ENCODE measurements at regions not wholly inside any gene's neighbourhood (a gene's known extent, or its start where the extent isn't known, plus 50 kb on each side); places are given as distances from the start of the nearest gene placed in this dataset.

DNA sequence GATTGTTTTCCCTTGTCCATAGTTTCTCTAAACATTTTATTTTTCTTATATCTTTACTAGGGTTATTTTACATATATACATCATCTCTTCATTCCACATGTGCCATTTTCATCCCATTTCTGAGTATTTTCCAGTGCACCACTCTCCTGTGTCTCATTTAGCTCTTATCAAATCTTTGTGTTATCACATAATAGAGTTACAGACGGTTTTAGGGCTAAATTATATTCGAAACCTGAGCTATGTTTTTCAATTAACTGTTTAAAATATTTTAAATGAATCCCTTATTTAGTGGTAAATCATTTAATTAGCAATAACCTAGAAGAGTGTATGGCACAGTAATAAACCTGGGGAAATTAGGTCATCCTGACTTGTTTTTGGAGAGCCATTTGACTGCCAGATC is 160.4 kb upstream of the DCN start:
- Mint-ChIP-seq H3K9me3 (ENCODE audit: low read depth) (no peaks in the 10 kb centered on the region), H3K27me3 (ENCODE audit: low read depth) (no peaks in the 10 kb centered on the region)

DNA sequence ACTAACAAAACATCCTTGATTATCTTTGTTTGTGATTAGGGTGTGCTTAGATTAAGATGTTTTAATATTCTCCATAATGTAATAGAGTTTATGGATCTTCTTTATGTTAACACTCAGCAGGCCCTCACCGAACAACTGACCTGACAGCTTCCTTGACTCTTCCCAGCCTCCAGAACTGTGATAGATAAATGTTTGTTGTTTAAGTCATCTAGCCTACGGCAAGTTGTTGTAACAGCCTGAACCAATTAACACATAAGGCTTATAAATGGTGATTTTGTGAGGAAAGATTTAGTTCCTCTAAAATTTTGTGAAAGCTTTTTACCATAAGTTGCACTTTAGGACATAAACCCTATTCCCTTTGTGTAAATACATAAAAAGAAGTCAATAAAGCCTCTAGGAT is 156.5 kb upstream of the DCN start:
- DNase-seq (ENCODE audit: low spot score): no peak
- TF ChIP-seq, protein P1, sequence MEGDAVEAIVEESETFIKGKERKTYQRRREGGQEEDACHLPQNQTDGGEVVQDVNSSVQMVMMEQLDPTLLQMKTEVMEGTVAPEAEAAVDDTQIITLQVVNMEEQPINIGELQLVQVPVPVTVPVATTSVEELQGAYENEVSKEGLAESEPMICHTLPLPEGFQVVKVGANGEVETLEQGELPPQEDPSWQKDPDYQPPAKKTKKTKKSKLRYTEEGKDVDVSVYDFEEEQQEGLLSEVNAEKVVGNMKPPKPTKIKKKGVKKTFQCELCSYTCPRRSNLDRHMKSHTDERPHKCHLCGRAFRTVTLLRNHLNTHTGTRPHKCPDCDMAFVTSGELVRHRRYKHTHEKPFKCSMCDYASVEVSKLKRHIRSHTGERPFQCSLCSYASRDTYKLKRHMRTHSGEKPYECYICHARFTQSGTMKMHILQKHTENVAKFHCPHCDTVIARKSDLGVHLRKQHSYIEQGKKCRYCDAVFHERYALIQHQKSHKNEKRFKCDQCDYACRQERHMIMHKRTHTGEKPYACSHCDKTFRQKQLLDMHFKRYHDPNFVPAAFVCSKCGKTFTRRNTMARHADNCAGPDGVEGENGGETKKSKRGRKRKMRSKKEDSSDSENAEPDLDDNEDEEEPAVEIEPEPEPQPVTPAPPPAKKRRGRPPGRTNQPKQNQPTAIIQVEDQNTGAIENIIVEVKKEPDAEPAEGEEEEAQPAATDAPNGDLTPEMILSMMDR (IDR thresholded peaks at IDR 0.05): no peak
- Mint-ChIP-seq H3K36me3 (ENCODE audit: low read depth) (no peaks in the 10 kb centered on the region), H3K9me3 (ENCODE audit: low read depth) (peaks cover 3% of the 10 kb centered on the region), H3K4me1 (ENCODE audit: low read depth) (peaks cover 26% of the 10 kb centered on the region), H3K4me3 (ENCODE audit: unreplicated experiment) (no peak overlapping the region), H3K27ac (ENCODE audit: unreplicated experiment) (no peak overlapping the region), H3K27me3 (ENCODE audit: low read depth) (no peaks in the 10 kb centered on the region)

More for the DNA sequence above, 160.4 kb upstream of the DCN start:
- Mint-ChIP-seq H3K4me3 (ENCODE audit: unreplicated experiment) (no peak overlapping the region), H3K4me1 (ENCODE audit: low read depth) (peaks cover 23% of the 10 kb centered on the region), H3K36me3 (ENCODE audit: low read depth) (no peaks in the 10 kb centered on the region), H3K27ac (ENCODE audit: unreplicated experiment) (no peak overlapping the region)
- TF ChIP-seq, protein P1 (IDR thresholded peaks at IDR 0.05): no peak
- no peak for DNase-seq (ENCODE audit: low spot score)

DNA sequence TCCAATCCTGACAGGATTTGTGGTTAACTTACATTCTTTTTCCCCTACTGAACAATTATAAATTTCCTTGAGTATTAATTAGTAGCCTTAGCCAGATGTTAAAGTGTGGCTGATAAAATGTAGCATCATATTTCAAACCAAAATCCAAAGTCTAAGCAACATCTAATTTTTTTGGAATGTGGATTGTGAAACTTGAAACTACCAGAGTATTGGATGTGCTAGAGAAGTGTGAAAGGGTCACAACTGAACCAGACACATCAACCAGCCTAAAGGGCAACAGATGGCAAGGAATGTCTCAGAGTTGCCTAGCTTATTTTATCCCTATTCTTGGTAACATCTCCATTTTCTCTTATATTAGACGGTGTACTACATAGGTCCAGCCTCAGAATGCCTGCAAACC is 153.1 kb upstream of the DCN start:
- no peak overlapping the region for H3K4me3 Mint-ChIP-seq (ENCODE audit: unreplicated experiment)
- peaks cover 20% of the 10 kb centered on the region for H3K4me1 Mint-ChIP-seq (ENCODE audit: low read depth)
- no peak overlapping the region for H3K27ac Mint-ChIP-seq (ENCODE audit: unreplicated experiment)

DNA sequence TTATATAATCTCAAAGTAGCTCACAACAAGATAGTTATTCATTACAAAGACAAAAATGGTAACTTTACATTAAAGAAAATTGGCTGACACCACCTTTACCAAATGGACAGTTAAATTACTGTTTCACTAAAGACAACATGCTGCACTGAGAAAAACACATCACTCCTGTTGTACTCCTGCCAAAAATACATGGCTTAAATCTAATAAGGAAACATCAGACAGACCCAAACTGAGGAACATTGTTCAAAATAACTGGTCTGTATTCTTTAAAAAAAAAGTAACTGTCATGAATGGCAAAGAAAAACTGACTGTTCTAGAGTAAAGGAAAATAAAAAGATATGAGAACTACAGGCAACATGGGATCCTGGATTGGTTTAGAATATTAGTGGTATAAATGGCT is 151.3 kb upstream of the DCN start:
- H3K9me3 Mint-ChIP-seq (ENCODE audit: low read depth): peaks cover 3% of the 10 kb centered on the region
- no peak overlapping the region for H3K4me3 Mint-ChIP-seq (ENCODE audit: unreplicated experiment)
- no peaks in the 10 kb centered on the region for H3K27me3 Mint-ChIP-seq (ENCODE audit: low read depth)
- TF ChIP-seq, protein P1 (IDR thresholded peaks at IDR 0.05): no peak
- H3K36me3 Mint-ChIP-seq (ENCODE audit: low read depth): no peaks in the 10 kb centered on the region
- H3K27ac Mint-ChIP-seq (ENCODE audit: unreplicated experiment): no peak overlapping the region
- peaks cover 20% of the 10 kb centered on the region for H3K4me1 Mint-ChIP-seq (ENCODE audit: low read depth)
- no peak for DNase-seq (ENCODE audit: low spot score)

More for the DNA sequence above, 153.1 kb upstream of the DCN start:
- Mint-ChIP-seq H3K36me3 (ENCODE audit: low read depth) (no peaks in the 10 kb centered on the region), H3K27me3 (ENCODE audit: low read depth) (no peaks in the 10 kb centered on the region), H3K9me3 (ENCODE audit: low read depth) (peaks cover 3% of the 10 kb centered on the region)
- TF ChIP-seq, protein P1 (IDR thresholded peaks at IDR 0.05): no peak
- DNase-seq (ENCODE audit: low spot score): no peak

DNA sequence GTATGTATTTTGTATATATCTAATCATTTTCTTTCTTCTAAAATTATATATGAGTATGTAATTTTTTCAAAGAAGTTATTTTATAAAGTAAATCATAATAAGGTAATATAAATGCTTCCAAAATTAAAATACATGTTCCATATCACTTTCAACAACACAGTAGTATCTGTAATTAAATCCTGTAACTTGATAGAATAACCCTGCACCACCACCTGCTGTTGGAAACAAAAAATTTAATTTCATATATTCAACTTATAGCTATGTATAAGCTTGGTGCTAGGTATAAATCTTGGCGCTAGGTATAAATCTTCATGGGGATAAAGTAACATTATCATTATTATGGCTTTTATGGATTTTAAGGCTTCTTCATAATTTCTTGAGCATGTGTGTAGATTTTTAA is 149.7 kb upstream of the DCN start:
- Mint-ChIP-seq H3K4me3 (ENCODE audit: unreplicated experiment) (no peak overlapping the region), H3K9me3 (ENCODE audit: low read depth) (peaks cover 3% of the 10 kb centered on the region), H3K4me1 (ENCODE audit: low read depth) (peaks cover 34% of the 10 kb centered on the region), H3K27ac (ENCODE audit: unreplicated experiment) (no peak overlapping the region), H3K27me3 (ENCODE audit: low read depth) (no peaks in the 10 kb centered on the region), H3K36me3 (ENCODE audit: low read depth) (no peaks in the 10 kb centered on the region)
- no peak for DNase-seq (ENCODE audit: low spot score)
- TF ChIP-seq, protein P1 (IDR thresholded peaks at IDR 0.05): peak; percentile 85
